ENCODE measurements at regions not wholly inside any gene's neighbourhood (a gene's known extent, or its start where the extent isn't known, plus 50 kb on each side); places are given as distances from the start of the nearest gene placed in this dataset.
"Not testable (repeated sequence)": the region's sequence is repeated elsewhere in the genome, so short reads cannot be mapped to it uniquely, and the experiment has no call there.

DNA sequence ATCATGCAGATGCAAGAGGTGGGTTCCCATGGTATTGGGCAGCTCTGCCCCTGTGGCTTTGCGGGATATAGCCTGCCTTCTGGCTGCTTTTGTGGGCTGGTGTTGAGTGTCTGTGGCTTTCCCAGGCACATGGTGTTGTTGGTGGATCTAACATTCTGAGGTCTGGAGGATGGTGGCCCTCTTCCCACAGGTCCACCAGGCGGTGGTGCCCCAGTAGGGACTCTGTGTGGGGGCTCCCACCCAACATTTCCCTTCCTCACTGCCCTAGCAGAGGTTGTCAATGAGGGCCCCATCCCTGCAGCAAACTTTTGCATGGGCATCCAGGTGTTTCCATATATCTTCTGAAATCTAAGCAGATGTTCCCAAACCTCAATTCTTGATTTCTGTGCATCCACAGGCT is 420.5 kb upstream of the TPTE start:
- H3F3A ChIP-seq (ENCODE audit: low read length, unreplicated experiment); H3K79me2 ChIP-seq (ENCODE audit: low read length); H3K27me3 ChIP-seq (ENCODE audit: low read length); intact Hi-C loops (cut with micrococcal nuclease); H3K4me3 ChIP-seq (ENCODE audit: low read length); H3K27ac ChIP-seq (ENCODE audit: low read length); H4K20me1 ChIP-seq (ENCODE audit: low read length); H3K9me2 ChIP-seq (replicated peaks; ENCODE audit: low read length); H3K36me3 ChIP-seq (ENCODE audit: low read depth, low read length); H3K9me3 ChIP-seq (ENCODE audit: low read length); H3K9ac ChIP-seq (ENCODE audit: low read length); H3K4me1 ChIP-seq (ENCODE audit: insufficient read depth, low read length); H2AFZ ChIP-seq (ENCODE audit: low read length); H3K4me2 ChIP-seq (ENCODE audit: low read length); POLR2A ChIA-PET (ENCODE audit: unreplicated experiment); DNase-seq; ATAC-seq; BruUV-seq (replicated peaks); CTCF ChIA-PET: not testable (repeated sequence)

DNA sequence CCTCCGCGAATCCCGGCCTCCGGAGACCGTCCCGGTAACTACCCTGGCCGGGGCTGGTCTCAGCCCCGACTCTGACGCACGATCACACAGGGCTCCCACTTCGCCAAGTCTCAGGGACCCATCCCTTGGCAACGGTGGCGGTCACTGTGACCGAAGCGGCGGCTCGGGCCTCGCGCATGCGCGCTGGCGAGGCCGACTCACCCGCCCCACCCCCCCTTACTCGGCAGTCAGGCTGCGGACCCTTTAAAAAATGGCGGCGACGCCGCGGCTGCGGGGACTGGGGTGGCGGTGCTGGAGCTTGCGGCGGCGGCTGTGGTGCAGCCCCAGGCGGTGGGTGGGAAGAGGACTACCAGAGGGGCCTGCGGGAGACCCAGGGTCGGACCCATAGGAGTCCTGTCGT is 402.0 kb upstream of the TPTE start:
- H4K20me1 ChIP-seq (ENCODE audit: low read length); H3K79me2 ChIP-seq (ENCODE audit: low read length); H3K4me2 ChIP-seq (ENCODE audit: low read length); CTCF ChIA-PET; H3K9me3 ChIP-seq (ENCODE audit: low read length); H3K36me3 ChIP-seq (ENCODE audit: low read depth, low read length); H3K4me3 ChIP-seq (ENCODE audit: low read length); DNase-seq; POLR2A ChIA-PET (ENCODE audit: unreplicated experiment); H3K9me2 ChIP-seq (replicated peaks; ENCODE audit: low read length); H3F3A ChIP-seq (ENCODE audit: low read length, unreplicated experiment); H3K4me1 ChIP-seq (ENCODE audit: insufficient read depth, low read length); BruUV-seq (replicated peaks); intact Hi-C loops (cut with micrococcal nuclease); H3K27ac ChIP-seq (ENCODE audit: low read length); H3K9ac ChIP-seq (ENCODE audit: low read length); ATAC-seq; H3K27me3 ChIP-seq (ENCODE audit: low read length); H2AFZ ChIP-seq (ENCODE audit: low read length): not testable (repeated sequence)

DNA sequence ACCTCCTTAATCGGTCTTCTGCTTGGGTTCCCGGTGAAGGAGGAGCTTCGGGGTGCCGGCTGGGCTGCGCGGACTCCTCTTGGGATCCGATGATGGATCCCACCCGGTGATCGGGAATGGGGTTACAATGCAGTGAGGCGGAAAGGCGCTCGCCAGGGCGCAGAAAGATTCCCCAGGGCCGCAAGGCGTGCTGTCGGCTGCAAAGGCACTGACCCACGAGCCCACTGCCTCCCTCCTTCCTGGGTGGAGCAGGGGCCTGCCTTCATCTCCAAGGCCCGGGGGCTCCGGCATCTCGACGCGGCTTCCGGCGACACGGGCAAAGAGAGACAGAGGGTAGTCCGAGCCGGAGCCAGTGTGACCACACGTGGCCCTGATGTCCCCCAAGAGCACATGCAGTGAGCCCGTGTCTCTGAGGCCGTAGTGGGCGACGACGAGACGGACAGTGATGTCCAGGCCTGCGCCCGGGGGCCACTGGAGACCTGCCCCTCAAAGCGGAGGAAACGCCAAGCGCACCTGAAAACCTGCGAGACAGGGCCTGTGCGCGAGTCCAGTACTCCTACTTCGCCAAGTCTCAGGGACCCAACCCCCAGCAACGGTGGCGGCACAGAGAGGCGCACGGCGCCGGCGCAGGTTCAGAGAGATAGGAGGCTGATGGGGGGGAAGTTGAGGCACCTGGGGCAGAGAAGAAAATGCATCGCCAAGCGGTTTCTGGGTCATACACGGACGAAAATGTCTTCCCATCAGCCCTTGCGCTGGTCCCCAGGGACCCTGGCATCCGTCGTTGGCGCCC is 401.4 kb upstream of the TPTE start:
- H3K27ac ChIP-seq (ENCODE audit: low read length); ATAC-seq; BruUV-seq (replicated peaks); H3K9me2 ChIP-seq (replicated peaks; ENCODE audit: low read length); DNase-seq; H3K27me3 ChIP-seq (ENCODE audit: low read length); H3K79me2 ChIP-seq (ENCODE audit: low read length); intact Hi-C loops (cut with micrococcal nuclease); H4K20me1 ChIP-seq (ENCODE audit: low read length); H3K9me3 ChIP-seq (ENCODE audit: low read length); H3K4me3 ChIP-seq (ENCODE audit: low read length); H3F3A ChIP-seq (ENCODE audit: low read length, unreplicated experiment); H3K36me3 ChIP-seq (ENCODE audit: low read depth, low read length); H3K4me1 ChIP-seq (ENCODE audit: insufficient read depth, low read length); H3K9ac ChIP-seq (ENCODE audit: low read length); CTCF ChIA-PET; H2AFZ ChIP-seq (ENCODE audit: low read length); H3K4me2 ChIP-seq (ENCODE audit: low read length); POLR2A ChIA-PET (ENCODE audit: unreplicated experiment): not testable (repeated sequence)

DNA sequence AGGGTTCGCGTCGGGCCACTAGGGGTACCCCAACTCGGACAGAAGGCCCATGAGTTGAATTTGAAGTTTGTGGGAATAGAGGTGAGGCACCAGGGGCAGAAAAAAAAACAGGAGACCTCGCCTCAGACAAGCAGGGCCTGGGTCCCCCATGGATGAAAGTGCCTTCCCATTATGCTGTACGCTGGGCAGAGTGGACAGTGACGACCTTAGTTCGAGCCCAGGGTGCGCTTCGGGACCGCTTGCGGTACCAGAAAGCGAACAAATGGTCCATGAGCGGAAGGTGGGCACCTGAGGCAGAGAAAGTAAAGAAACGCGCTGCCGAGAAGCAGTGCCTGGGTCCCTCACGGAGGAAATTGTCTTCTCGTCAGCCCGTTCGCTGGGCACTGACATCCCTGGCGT is 400.8 kb upstream of the TPTE start:
- H3K4me1 ChIP-seq (ENCODE audit: insufficient read depth, low read length); H3K79me2 ChIP-seq (ENCODE audit: low read length); H3K27ac ChIP-seq (ENCODE audit: low read length); H3K9me3 ChIP-seq (ENCODE audit: low read length); H3K4me3 ChIP-seq (ENCODE audit: low read length); H3K27me3 ChIP-seq (ENCODE audit: low read length); H3K36me3 ChIP-seq (ENCODE audit: low read depth, low read length); intact Hi-C loops (cut with micrococcal nuclease); H2AFZ ChIP-seq (ENCODE audit: low read length); CTCF ChIA-PET; H3F3A ChIP-seq (ENCODE audit: low read length, unreplicated experiment); ATAC-seq; H3K4me2 ChIP-seq (ENCODE audit: low read length); POLR2A ChIA-PET (ENCODE audit: unreplicated experiment); H3K9me2 ChIP-seq (replicated peaks; ENCODE audit: low read length); DNase-seq; BruUV-seq (replicated peaks); H3K9ac ChIP-seq (ENCODE audit: low read length); H4K20me1 ChIP-seq (ENCODE audit: low read length): not testable (repeated sequence)

DNA sequence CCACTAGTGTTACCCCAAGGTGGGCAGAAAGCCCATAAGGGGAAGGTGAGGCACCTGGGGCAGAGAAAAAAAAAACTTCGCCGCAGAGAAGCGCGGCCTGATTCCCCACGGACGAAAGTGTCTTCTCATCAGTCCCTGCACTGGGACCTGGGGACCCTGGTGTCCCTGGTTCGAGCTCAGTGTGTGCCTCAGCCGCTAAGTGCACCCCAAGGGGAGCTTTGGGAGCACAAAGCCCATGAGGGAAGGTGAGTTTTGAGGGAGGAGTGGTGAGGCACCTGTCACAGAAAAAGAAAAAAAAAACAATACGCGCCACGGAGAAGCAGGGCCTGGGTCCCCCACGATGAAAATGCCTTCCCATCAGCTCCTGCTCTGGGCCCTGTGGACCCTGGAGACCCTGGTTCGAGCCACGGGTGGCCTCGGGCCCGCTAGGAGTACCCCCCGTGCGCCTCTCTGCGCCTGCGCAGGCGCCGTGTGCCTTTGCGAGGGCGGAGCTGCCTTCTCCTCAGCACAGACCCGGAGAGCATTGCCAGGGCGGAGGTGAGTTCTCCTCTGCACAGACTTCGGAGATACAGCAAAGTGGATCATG is 400.3 kb upstream of the TPTE start:
- CTCF ChIA-PET; H2AFZ ChIP-seq (ENCODE audit: low read length); H3K4me2 ChIP-seq (ENCODE audit: low read length); H3K4me3 ChIP-seq (ENCODE audit: low read length); BruUV-seq (replicated peaks); ATAC-seq; H3K9me3 ChIP-seq (ENCODE audit: low read length); H3K27me3 ChIP-seq (ENCODE audit: low read length); H3K9ac ChIP-seq (ENCODE audit: low read length); intact Hi-C loops (cut with micrococcal nuclease); H3K36me3 ChIP-seq (ENCODE audit: low read depth, low read length); POLR2A ChIA-PET (ENCODE audit: unreplicated experiment); H3K4me1 ChIP-seq (ENCODE audit: insufficient read depth, low read length); H3K79me2 ChIP-seq (ENCODE audit: low read length); H3F3A ChIP-seq (ENCODE audit: low read length, unreplicated experiment); H4K20me1 ChIP-seq (ENCODE audit: low read length); H3K9me2 ChIP-seq (replicated peaks; ENCODE audit: low read length); H3K27ac ChIP-seq (ENCODE audit: low read length): not testable (repeated sequence)
- DNase-seq = peak; percentile 0

DNA sequence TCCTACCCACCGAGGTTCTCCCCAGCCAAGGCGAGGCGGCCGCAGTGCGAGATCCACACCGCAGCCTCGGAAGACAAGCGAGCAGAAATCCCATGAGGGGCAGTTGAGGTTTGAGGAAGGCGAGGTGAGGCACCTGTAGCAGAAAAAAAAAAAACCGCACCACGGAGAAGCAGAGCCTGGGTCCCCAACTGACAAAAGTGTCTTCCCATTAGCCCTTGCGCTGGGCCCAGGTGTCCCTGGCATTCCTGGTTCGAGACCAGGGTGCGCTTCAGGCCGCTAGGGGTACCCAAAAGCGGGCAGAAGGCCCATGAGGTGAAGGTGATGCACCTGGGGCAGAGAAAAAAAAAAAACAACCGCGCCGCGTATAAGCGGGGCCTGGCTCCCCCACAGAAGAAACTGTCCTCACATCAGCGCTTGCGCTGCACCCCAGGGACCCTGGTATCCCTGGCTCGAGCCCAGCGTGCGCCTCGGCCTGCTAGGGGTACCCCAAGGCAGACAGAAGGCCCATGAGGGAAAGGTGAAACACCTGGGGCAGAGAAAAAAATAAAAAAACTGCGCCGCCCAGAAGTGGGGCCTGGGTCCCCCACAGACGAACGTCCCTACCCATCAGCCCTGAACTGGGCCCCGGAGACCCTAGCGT is 399.4 kb upstream of the TPTE start:
- CTCF ChIA-PET; ATAC-seq; intact Hi-C loops (cut with micrococcal nuclease); H3K27ac ChIP-seq (ENCODE audit: low read length); BruUV-seq (replicated peaks); H2AFZ ChIP-seq (ENCODE audit: low read length); H3K4me1 ChIP-seq (ENCODE audit: insufficient read depth, low read length); H3K9me3 ChIP-seq (ENCODE audit: low read length); H3K79me2 ChIP-seq (ENCODE audit: low read length); H3K27me3 ChIP-seq (ENCODE audit: low read length); H3K4me3 ChIP-seq (ENCODE audit: low read length); H3K9me2 ChIP-seq (replicated peaks; ENCODE audit: low read length); H3K36me3 ChIP-seq (ENCODE audit: low read depth, low read length); POLR2A ChIA-PET (ENCODE audit: unreplicated experiment); H4K20me1 ChIP-seq (ENCODE audit: low read length); H3K4me2 ChIP-seq (ENCODE audit: low read length); H3F3A ChIP-seq (ENCODE audit: low read length, unreplicated experiment); H3K9ac ChIP-seq (ENCODE audit: low read length): not testable (repeated sequence)
- DNase-seq = peak; percentile 0

Measured in PC-3 (cell line).